Forelimb muscle (tissue), 1 donor: ENCODE measurements at regions not wholly inside any gene's neighbourhood (a gene's known extent, or its start where the extent isn't known, plus 50 kb on each side); places are given as distances from the start of the nearest gene placed in this dataset.
"Not testable (repeated sequence)": the region's sequence is repeated elsewhere in the genome, so short reads cannot be mapped to it uniquely, and the experiment has no call there.

Experiments
- DNase-seq: peaks from one replicate; pipeline ENCODE4 v3.0.0-alpha.2; 2013; ENCODE audit warnings: low read depth

- no peak for DNase-seq
Measured at GRCh38 chr5:102666164-102666946, 88.8 kb upstream of the PAM start.

- DNase-seq = no peak
Measured at GRCh38 chr5:102668220-102668932, 86.7 kb upstream of the PAM start.

- no peak for DNase-seq
Measured at GRCh38 chr5:102670224-102670836, 84.8 kb upstream of the PAM start.

GRCh38 chr5:102671033-102671734 is 83.9 kb upstream of the PAM start:
- not testable (repeated sequence) for DNase-seq

- DNase-seq = no peak
Measured at GRCh38 chr5:102678267-102679058, 76.6 kb upstream of the PAM start.

GRCh38 chr5:102681403-102681983 is 73.6 kb upstream of the PAM start:
- DNase-seq = peak; percentile 17

GRCh38 chr5:102682101-102682647 is 72.9 kb upstream of the PAM start:
- no peak for DNase-seq

GRCh38 chr5:102688076-102688475 is 67.0 kb upstream of the PAM start:
- not testable (repeated sequence) for DNase-seq

- not testable (repeated sequence) for DNase-seq
Measured at GRCh38 chr5:102688581-102689342, 66.3 kb upstream of the PAM start.

- DNase-seq = no peak
Measured at GRCh38 chr5:102690910-102691309, 64.2 kb upstream of the PAM start.

- DNase-seq = no peak
Measured at GRCh38 chr5:102691434-102691833, 63.7 kb upstream of the PAM start.

GRCh38 chr5:102700120-102700831 is 54.8 kb upstream of the PAM start:
- DNase-seq = no peak

- DNase-seq = no peak
Measured at GRCh38 chr5:102700916-102701315, 54.2 kb upstream of the PAM start.

GRCh38 chr5:102701748-102702147 is 53.4 kb upstream of the PAM start:
- DNase-seq = no peak
